DOHH2 (cell line): ENCODE measurements at regions not wholly inside any gene's neighbourhood (a gene's known extent, or its start where the extent isn't known, plus 50 kb on each side); places are given as distances from the start of the nearest gene placed in this dataset.

Source experiments
- H3F3A ChIP-seq: fragments of 200-600 bp; sonication (generic), shearing (Covaris generic); 2 replicates; pipeline ENCODE4 v1.6.0; 2016; ENCODE audit warnings: antibody characterized with exemption, mild to moderate bottlenecking; ENCODE audit not compliant: control insufficient read depth, insufficient read depth
- H3K27ac ChIP-seq: fragments of 200-600 bp; sonication (generic); 2 replicates; pipeline ENCODE4 v1.5.1; 2014; ENCODE audit warnings: low read depth, mild to moderate bottlenecking, low read length, moderate library complexity
- H3K27me3 ChIP-seq: fragments of 200-600 bp; sonication (generic); 2 replicates; pipeline ENCODE4 v1.6.1; 2014; ENCODE audit warnings: mild to moderate bottlenecking, low read length, mixed read lengths; ENCODE audit not compliant: control insufficient read depth
- H3K36me3 ChIP-seq: fragments of 200-600 bp; sonication (generic); 2 replicates; pipeline ENCODE4 v1.6.1; 2014; ENCODE audit warnings: mild to moderate bottlenecking, low read length, moderate library complexity, mixed read lengths; ENCODE audit not compliant: control insufficient read depth
- H3K4me1 ChIP-seq: fragments of 200-600 bp; sonication (generic); 2 replicates; pipeline ENCODE4 v1.6.1; 2014; ENCODE audit warnings: mild to moderate bottlenecking, low read length, mixed read lengths; ENCODE audit not compliant: control insufficient read depth
- H3K4me2 ChIP-seq: fragments of 200-600 bp; sonication (generic); 2 replicates; pipeline ENCODE4 v1.6.0; 2014; ENCODE audit warnings: mild to moderate bottlenecking, low read length, moderate library complexity
- H3K4me3 ChIP-seq: fragments of 200-600 bp; sonication (generic); 2 replicates; pipeline ENCODE4 v1.5.1; 2014; ENCODE audit warnings: mild to moderate bottlenecking, low read length, mixed read lengths
- H3K79me2 ChIP-seq: fragments of 200-600 bp; sonication (generic); 2 replicates; pipeline ENCODE4 v1.6.1; 2014; ENCODE audit warnings: mild to moderate bottlenecking, low read length, mixed read lengths; ENCODE audit not compliant: control insufficient read depth
- H3K9me2 ChIP-seq: fragments of 200-600 bp; sonication (generic); replicated peaks from 2 replicates; pipeline ENCODE4 v1.6.1; 2014; ENCODE audit warnings: mild to moderate bottlenecking, low read length, mixed read lengths; ENCODE audit not compliant: control insufficient read depth
- H3K9me3 ChIP-seq: fragments of 200-600 bp; sonication (generic); 2 replicates; pipeline ENCODE4 v1.6.1; 2014; ENCODE audit warnings: antibody characterized with exemption, low read length, mixed read lengths; ENCODE audit not compliant: control insufficient read depth, insufficient read depth
- H4K20me1 ChIP-seq: fragments of 200-600 bp; sonication (generic); 2 replicates; pipeline ENCODE4 v1.6.0; 2014; ENCODE audit warnings: low read depth, mild to moderate bottlenecking, antibody characterized with exemption, low read length, moderate library complexity; ENCODE audit not compliant: control insufficient read depth, insufficient read depth
- EZH2phosphoT487 ChIP-seq: fragments of 200-600 bp; sonication (generic); IDR thresholded peaks from 2 replicates; pipeline ENCODE4 v1.6.1; 2017; ENCODE audit warnings: borderline replicate concordance, mild to moderate bottlenecking, antibody characterized with exemption, low read length, moderate library complexity, mixed read lengths
- TF ChIP-seq, protein P1 (sequence below): fragments of 200-600 bp; sonication (generic); IDR thresholded peaks from one replicate; pipeline ENCODE4 v1.5.1; 2014; ENCODE audit warnings: antibody characterized with exemption, mild to moderate bottlenecking, low read depth, low read length; ENCODE audit not compliant: poor library complexity, severe bottlenecking

DNA sequence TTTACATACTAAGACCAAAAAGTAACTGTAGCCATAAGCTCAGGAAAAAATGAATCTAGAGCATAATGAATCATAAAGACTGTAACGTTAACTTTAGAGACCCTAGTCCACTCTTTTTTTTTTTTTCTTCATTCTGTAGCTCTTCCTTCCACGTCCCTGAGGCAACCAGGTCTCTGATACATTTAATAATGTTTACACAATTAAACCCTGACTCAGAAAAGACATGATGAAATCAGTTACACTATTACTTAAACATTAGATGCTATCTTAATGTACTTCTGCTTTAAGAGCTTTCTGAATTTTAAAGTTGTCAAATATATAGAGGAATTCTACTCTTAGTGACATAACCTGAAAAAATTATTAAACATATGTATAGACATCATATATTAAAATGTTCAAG is 1121.5 kb upstream of the DDX18 start:
- H3K9me2 ChIP-seq = no peaks in the 10 kb centered on the region
- no peaks in the 10 kb centered on the region for H3K36me3 ChIP-seq
- no peaks in the 10 kb centered on the region for H3K27me3 ChIP-seq
- no peaks in the 10 kb centered on the region for H3K9me3 ChIP-seq
- H4K20me1 ChIP-seq = no peaks in the 10 kb centered on the region
- no peak for TF ChIP-seq EZH2phosphoT487
- TF ChIP-seq, protein P1, sequence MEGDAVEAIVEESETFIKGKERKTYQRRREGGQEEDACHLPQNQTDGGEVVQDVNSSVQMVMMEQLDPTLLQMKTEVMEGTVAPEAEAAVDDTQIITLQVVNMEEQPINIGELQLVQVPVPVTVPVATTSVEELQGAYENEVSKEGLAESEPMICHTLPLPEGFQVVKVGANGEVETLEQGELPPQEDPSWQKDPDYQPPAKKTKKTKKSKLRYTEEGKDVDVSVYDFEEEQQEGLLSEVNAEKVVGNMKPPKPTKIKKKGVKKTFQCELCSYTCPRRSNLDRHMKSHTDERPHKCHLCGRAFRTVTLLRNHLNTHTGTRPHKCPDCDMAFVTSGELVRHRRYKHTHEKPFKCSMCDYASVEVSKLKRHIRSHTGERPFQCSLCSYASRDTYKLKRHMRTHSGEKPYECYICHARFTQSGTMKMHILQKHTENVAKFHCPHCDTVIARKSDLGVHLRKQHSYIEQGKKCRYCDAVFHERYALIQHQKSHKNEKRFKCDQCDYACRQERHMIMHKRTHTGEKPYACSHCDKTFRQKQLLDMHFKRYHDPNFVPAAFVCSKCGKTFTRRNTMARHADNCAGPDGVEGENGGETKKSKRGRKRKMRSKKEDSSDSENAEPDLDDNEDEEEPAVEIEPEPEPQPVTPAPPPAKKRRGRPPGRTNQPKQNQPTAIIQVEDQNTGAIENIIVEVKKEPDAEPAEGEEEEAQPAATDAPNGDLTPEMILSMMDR = no peak
- no peak overlapping the region for H3K27ac ChIP-seq
- H3K4me2 ChIP-seq = no peak overlapping the region
- no peaks in the 10 kb centered on the region for H3F3A ChIP-seq
- H3K4me1 ChIP-seq = no peaks in the 10 kb centered on the region
- no peak overlapping the region for H3K4me3 ChIP-seq
- no peaks in the 10 kb centered on the region for H3K79me2 ChIP-seq

- H3K27me3 ChIP-seq = no peaks in the 10 kb centered on the region
- no peaks in the 10 kb centered on the region for H4K20me1 ChIP-seq
- TF ChIP-seq EZH2phosphoT487 = no peak
- TF ChIP-seq, protein P1 = no peak
- no peaks in the 10 kb centered on the region for H3K9me2 ChIP-seq
- no peaks in the 10 kb centered on the region for H3F3A ChIP-seq
- no peaks in the 10 kb centered on the region for H3K79me2 ChIP-seq
- H3K27ac ChIP-seq = no peak overlapping the region
- H3K4me1 ChIP-seq = no peaks in the 10 kb centered on the region
- no peaks in the 10 kb centered on the region for H3K36me3 ChIP-seq
- H3K4me3 ChIP-seq = no peak overlapping the region
- H3K9me3 ChIP-seq = no peaks in the 10 kb centered on the region
- no peak overlapping the region for H3K4me2 ChIP-seq
These were observed 1118.3 kb upstream of the DDX18 start for GRCh38 chr2:116696223-116696622.

DNA sequence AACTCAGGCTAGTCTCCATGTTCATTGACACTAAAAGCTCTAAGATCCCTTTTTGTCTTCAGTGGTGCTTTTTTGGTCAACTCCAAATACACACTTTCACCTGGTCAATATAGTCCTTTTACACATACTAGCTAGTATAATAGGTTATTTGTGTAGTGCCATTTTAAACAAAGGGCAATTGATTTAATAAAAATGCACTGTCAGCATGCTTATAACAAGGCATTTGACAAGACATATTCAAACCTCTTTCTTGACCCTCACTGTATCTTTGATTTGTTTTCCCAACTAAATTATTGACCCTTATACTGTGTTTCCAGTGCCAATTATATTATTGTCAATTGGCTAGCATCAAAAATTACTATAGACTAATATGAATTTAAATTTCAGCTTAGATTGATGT is 1117.6 kb upstream of the DDX18 start:
- Histone ChIP-seq H3K9me3 (no peaks in the 10 kb centered on the region), H3K27ac (no peak overlapping the region), H3K4me2 (no peak overlapping the region), H3K36me3 (no peaks in the 10 kb centered on the region), H3K27me3 (no peaks in the 10 kb centered on the region), H3F3A (no peaks in the 10 kb centered on the region), H3K4me1 (no peaks in the 10 kb centered on the region), H3K79me2 (no peaks in the 10 kb centered on the region), H3K4me3 (no peak overlapping the region), H4K20me1 (no peaks in the 10 kb centered on the region), H3K9me2 (no peaks in the 10 kb centered on the region)
- no peak for TF ChIP-seq EZH2phosphoT487
- TF ChIP-seq, protein P1 = no peak

GRCh38 chr2:116706396-116706795 is 1108.1 kb upstream of the DDX18 start:
- Histone ChIP-seq H3K79me2 (no peaks in the 10 kb centered on the region), H4K20me1 (no peaks in the 10 kb centered on the region), H3F3A (no peaks in the 10 kb centered on the region), H3K4me2 (no peak overlapping the region), H3K27me3 (no peaks in the 10 kb centered on the region), H3K4me1 (no peaks in the 10 kb centered on the region), H3K36me3 (no peaks in the 10 kb centered on the region), H3K4me3 (no peak overlapping the region), H3K9me2 (no peaks in the 10 kb centered on the region), H3K27ac (no peak overlapping the region), H3K9me3 (no peaks in the 10 kb centered on the region)
- TF ChIP-seq, protein P1 = no peak
- TF ChIP-seq EZH2phosphoT487 = no peak
